OCI-LY3 (cell line): ENCODE measurements at regions not wholly inside any gene's neighbourhood (a gene's known extent, or its start where the extent isn't known, plus 50 kb on each side); places are given as distances from the start of the nearest gene placed in this dataset.
"Not testable (repeated sequence)": the region's sequence is repeated elsewhere in the genome, so short reads cannot be mapped to it uniquely, and the experiment has no call there.

Experiments used
- H2AFZ ChIP-seq: fragments of 200-600, 300-600 bp; shearing (Covaris generic); 2 replicates; pipeline ENCODE4 v1.6.0; 2014; ENCODE audit warnings: antibody characterized with exemption, low read depth, low read length
- H3K27ac ChIP-seq: fragments of 200-600, 300-600 bp; sonication (generic); 2 replicates; pipeline ENCODE4 v1.5.1; 2014; ENCODE audit warnings: mild to moderate bottlenecking, low read length, moderate library complexity, mixed read lengths
- H3K27me3 ChIP-seq: fragments of 200-600, 300-600 bp; sonication (generic); 2 replicates; pipeline ENCODE4 v1.6.1; 2014; ENCODE audit warnings: low read depth, low read length, mixed read lengths
- H3K36me3 ChIP-seq: fragments of 200-600, 300-600 bp; sonication (generic); replicated peaks from 2 replicates; pipeline ENCODE3; 2014; ENCODE audit warnings: low read depth, low read length, mixed read lengths
- H3K4me1 ChIP-seq: fragments of 300-600, 200-600 bp; sonication (generic); 2 replicates; pipeline ENCODE4 v1.6.1; 2014; ENCODE audit warnings: low read length, mixed read lengths
- H3K4me2 ChIP-seq: fragments of 200-600, 300-600 bp; sonication (generic); 2 replicates; pipeline ENCODE4 v1.6.1; 2014; ENCODE audit warnings: low read length, mixed read lengths
- H3K4me3 ChIP-seq: fragments of 300-600, 200-600 bp; sonication (generic); 2 replicates; pipeline ENCODE4 v1.5.1; 2014; ENCODE audit warnings: antibody characterized with exemption, mild to moderate bottlenecking, low read length, moderate library complexity
- H3K79me2 ChIP-seq: fragments of 300-600, 200-600 bp; shearing (Covaris generic); 2 replicates; pipeline ENCODE4 v1.6.1; 2014; ENCODE audit warnings: mild to moderate bottlenecking, low read length, mixed read lengths
- H3K9ac ChIP-seq: fragments of 300-600, 200-600 bp; shearing (Covaris generic); 2 replicates; pipeline ENCODE4 v1.6.0; 2014; ENCODE audit warnings: mild to moderate bottlenecking, low read length, moderate library complexity
- H3K9me3 ChIP-seq: fragments of 200-600, 300-600 bp; shearing (Covaris generic); 2 replicates; pipeline ENCODE4 v1.6.1; 2014; ENCODE audit warnings: low read length, mixed read lengths; ENCODE audit not compliant: insufficient read depth
- H4K20me1 ChIP-seq: fragments of 200-600, 300-600 bp; sonication (generic); 2 replicates; pipeline ENCODE4 v1.6.1; 2016; ENCODE audit warnings: low read length, mixed read lengths; ENCODE audit not compliant: insufficient read depth
- EZH2phosphoT487 ChIP-seq: fragments of 200-600 bp; shearing (Covaris generic); IDR thresholded peaks from 2 replicates; pipeline ENCODE4 v1.6.1; 2018; ENCODE audit warnings: antibody characterized with exemption, mixed run types, low read depth
- TF ChIP-seq, protein P1 (sequence below): fragments of 200-600, 300-600 bp; sonication (generic); IDR thresholded peaks from 2 replicates; pipeline ENCODE4 v1.5.1; 2014; ENCODE audit warnings: antibody characterized with exemption, low read length, low read depth

DNA sequence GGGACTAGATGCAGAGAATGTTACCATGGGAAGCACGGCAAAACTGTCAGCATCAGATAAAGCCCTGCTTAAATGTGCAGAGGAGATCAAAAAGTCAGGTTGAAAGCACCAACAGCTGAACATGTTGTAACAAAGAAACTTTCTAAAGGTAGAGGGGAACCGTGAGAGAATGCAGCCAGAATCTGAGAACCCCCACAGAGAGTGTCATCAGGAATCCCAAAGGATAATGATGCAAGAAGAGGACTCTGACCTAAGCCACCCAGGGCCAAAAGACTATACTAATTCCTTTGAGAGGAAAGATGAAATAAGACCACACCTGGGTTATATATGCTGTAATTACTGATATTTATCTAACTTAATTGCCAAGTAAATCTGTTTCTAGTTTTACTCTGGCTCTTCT, 116.6 kb downstream of the PCSK1 start:
- Histone ChIP-seq H2AFZ (no peak overlapping the region), H3K9me3 (no peaks in the 10 kb centered on the region), H3K27me3 (no peaks in the 10 kb centered on the region), H3K4me3 (no peak overlapping the region), H3K36me3 (no peaks in the 10 kb centered on the region), H4K20me1 (no peaks in the 10 kb centered on the region), H3K4me2 (no peak overlapping the region), H3K27ac (no peak overlapping the region), H3K4me1 (peaks cover 9% of the 10 kb centered on the region; the same call in 1 of the 2 replicates), H3K9ac (no peak overlapping the region), H3K79me2 (no peaks in the 10 kb centered on the region)
- no peak for TF ChIP-seq EZH2phosphoT487
- TF ChIP-seq, protein P1, sequence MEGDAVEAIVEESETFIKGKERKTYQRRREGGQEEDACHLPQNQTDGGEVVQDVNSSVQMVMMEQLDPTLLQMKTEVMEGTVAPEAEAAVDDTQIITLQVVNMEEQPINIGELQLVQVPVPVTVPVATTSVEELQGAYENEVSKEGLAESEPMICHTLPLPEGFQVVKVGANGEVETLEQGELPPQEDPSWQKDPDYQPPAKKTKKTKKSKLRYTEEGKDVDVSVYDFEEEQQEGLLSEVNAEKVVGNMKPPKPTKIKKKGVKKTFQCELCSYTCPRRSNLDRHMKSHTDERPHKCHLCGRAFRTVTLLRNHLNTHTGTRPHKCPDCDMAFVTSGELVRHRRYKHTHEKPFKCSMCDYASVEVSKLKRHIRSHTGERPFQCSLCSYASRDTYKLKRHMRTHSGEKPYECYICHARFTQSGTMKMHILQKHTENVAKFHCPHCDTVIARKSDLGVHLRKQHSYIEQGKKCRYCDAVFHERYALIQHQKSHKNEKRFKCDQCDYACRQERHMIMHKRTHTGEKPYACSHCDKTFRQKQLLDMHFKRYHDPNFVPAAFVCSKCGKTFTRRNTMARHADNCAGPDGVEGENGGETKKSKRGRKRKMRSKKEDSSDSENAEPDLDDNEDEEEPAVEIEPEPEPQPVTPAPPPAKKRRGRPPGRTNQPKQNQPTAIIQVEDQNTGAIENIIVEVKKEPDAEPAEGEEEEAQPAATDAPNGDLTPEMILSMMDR = no peak

DNA sequence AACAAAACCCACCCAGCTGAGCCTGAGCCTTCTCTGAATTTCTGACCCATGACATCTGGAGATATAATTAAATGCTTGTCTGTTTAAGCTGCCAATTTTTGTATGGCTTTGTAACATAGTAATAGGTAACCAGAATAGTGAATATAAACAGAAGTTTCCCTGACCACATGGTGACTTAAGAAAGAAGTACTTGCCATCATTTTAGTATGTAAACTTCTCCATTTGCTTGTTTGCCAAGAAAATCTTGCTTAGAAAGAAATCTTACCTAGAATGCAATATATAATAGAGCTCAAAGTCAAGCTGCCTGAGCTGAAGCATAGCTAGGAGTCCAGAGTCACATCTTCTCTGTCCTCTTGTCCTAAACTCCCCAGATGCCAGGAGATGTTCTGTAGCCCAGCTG, 117.0 kb downstream of the PCSK1 start:
- no peaks in the 10 kb centered on the region for H3K79me2 ChIP-seq
- no peaks in the 10 kb centered on the region for H3K9me3 ChIP-seq
- no peak overlapping the region for H3K9ac ChIP-seq
- TF ChIP-seq, protein P1 = no peak
- TF ChIP-seq EZH2phosphoT487 = no peak
- no peaks in the 10 kb centered on the region for H4K20me1 ChIP-seq
- H3K4me2 ChIP-seq = no peak overlapping the region
- H3K36me3 ChIP-seq = no peaks in the 10 kb centered on the region
- H3K4me3 ChIP-seq = no peak overlapping the region
- H3K27me3 ChIP-seq = no peaks in the 10 kb centered on the region
- no peak overlapping the region for H3K27ac ChIP-seq
- peaks cover 9% of the 10 kb centered on the region; the same call in 1 of the 2 replicates for H3K4me1 ChIP-seq
- no peak overlapping the region for H2AFZ ChIP-seq

DNA sequence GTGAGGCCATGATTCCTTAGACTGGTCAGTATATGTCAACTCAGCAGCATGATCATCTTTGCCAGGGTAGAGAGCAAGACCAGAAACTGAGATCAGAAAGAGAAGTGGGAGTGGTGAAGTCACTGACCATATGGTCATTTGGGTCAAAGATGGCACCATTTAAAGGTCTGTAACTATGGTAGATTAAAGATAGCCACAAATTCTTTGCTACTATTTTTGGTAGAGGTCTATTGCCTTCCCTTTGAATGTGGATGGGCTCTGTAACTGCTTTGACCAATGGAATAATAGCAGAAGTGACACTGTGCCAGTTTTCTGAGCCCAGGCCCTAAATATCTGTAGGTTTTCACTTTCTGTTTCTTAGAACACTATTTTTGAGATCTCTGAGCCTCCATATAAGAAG, 117.6 kb downstream of the PCSK1 start:
- H3K4me1 ChIP-seq = peaks cover 9% of the 10 kb centered on the region; the same call in 1 of the 2 replicates

DNA sequence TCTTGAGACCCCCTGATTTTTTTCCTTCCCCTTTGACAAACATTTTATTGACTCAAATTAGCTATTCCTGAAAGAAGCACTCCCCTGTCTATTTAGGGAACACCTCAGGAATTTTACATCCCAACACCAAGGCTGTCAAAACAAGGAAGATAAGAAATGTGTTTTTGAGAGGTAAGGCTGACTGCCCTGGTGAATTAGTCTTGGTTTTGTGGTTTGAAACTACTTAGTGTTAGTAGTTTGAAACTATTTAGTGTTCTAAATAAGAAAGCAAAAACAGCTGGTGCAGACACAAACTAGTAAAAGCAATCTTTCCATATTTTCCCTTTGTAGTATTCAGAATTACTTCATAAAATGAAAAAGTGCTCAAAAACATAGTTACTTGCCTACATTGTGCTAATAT, 120.7 kb downstream of the PCSK1 start:
- Histone ChIP-seq H3K4me3 (no peak overlapping the region), H3K36me3 (no peaks in the 10 kb centered on the region), H3K27me3 (no peaks in the 10 kb centered on the region), H3K4me2 (no peak overlapping the region), H3K9me3 (no peaks in the 10 kb centered on the region), H3K27ac (no peak overlapping the region), H3K79me2 (no peaks in the 10 kb centered on the region), H2AFZ (no peak overlapping the region), H4K20me1 (no peaks in the 10 kb centered on the region), H3K4me1 (peaks cover 9% of the 10 kb centered on the region; the same call in 1 of the 2 replicates), H3K9ac (no peak overlapping the region)
- TF ChIP-seq EZH2phosphoT487 = no peak
- TF ChIP-seq, protein P1 = no peak

More for the DNA sequence above, 117.6 kb downstream of the PCSK1 start:
- no peaks in the 10 kb centered on the region for H3K79me2 ChIP-seq
- no peaks in the 10 kb centered on the region for H4K20me1 ChIP-seq
- no peak overlapping the region for H3K27ac ChIP-seq
- no peak overlapping the region for H3K4me2 ChIP-seq
- H3K27me3 ChIP-seq = no peaks in the 10 kb centered on the region
- no peak overlapping the region; the same call in 1 of the 2 replicates for H2AFZ ChIP-seq
- no peaks in the 10 kb centered on the region for H3K9me3 ChIP-seq
- H3K4me3 ChIP-seq = no peak overlapping the region
- TF ChIP-seq EZH2phosphoT487 = no peak
- TF ChIP-seq, protein P1 = no peak
- H3K36me3 ChIP-seq = no peaks in the 10 kb centered on the region
- H3K9ac ChIP-seq = no peak overlapping the region

DNA sequence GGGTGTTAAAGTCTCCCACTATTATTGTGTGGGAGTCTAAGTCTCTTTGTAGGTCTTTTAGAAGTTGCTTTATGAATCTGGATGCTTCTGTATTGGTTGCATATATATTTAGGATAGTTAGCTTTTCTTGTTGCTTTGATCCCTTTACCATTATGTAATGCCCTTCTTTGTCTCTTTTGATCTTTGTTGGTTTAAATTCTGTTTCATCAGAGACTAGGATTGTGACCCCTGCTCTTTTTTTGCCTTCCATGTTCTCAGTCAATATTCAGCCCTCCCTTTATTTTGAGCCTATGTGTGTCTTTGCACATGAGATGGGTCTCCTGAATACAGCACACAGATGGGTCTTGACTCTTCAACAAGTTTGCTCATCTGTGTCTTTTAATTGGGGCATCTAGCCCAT, 126.0 kb downstream of the PCSK1 start:
- not testable (repeated sequence) for H3K4me3 ChIP-seq, H3K9ac ChIP-seq, H3K9me3 ChIP-seq, H3K4me2 ChIP-seq, H3K27me3 ChIP-seq, H3K79me2 ChIP-seq, H3K36me3 ChIP-seq, H3K27ac ChIP-seq, H3K4me1 ChIP-seq, H2AFZ ChIP-seq, H4K20me1 ChIP-seq
